ENCODE measurements at regions not wholly inside any gene's neighbourhood (a gene's known extent, or its start where the extent isn't known, plus 50 kb on each side); places are given as distances from the start of the nearest gene placed in this dataset.

GRCh38 chr7:26562841-26563240 is 271.2 kb downstream of the SNX10 start:
- peak; percentile 25 for TF ChIP-seq CTCF (IDR thresholded peaks at IDR 0.05)
- no peak for TF ChIP-seq EZH2 (IDR thresholded peaks at IDR 0.05)

Data from neural progenitor cell (in vitro differentiated cells).